Trophoblast cell (in vitro differentiated cells and primary cell): ENCODE measurements at regions not wholly inside any gene's neighbourhood (a gene's known extent, or its start where the extent isn't known, plus 50 kb on each side); places are given as distances from the start of the nearest gene placed in this dataset.

ENCODE experiments used
- DNase-seq, 2 donors: peaks; one replicate each; pipeline ENCODE4 v3.0.0-alpha.2; 2016
- H2AFZ ChIP-seq: 2 replicates; pipeline ENCODE4 v1.6.1; 2013; ENCODE audit warnings: low read length, moderate library complexity, mild to moderate bottlenecking; ENCODE audit not compliant: insufficient read depth, poor library complexity
- H2AK5ac ChIP-seq: 2 replicates; pipeline ENCODE4 v1.6.1; 2013; ENCODE audit warnings: mild to moderate bottlenecking, low read length
- H2BK120ac ChIP-seq: 2 replicates; pipeline ENCODE4 v1.6.1; 2013; ENCODE audit warnings: low read length, mild to moderate bottlenecking, moderate library complexity; ENCODE audit not compliant: insufficient read depth, poor library complexity
- H2BK12ac ChIP-seq: 2 replicates; pipeline ENCODE4 v1.6.1; 2013; ENCODE audit warnings: mild to moderate bottlenecking, low read length, moderate library complexity
- H2BK5ac ChIP-seq: 2 replicates; pipeline ENCODE4 v1.6.1; 2013; ENCODE audit warnings: low read length, low read depth, moderate library complexity, mild to moderate bottlenecking; ENCODE audit not compliant: poor library complexity
- H3K14ac ChIP-seq: 2 replicates; pipeline ENCODE4 v1.6.1; 2013; ENCODE audit warnings: mild to moderate bottlenecking, low read length
- H3K18ac ChIP-seq: 2 replicates; pipeline ENCODE4 v1.6.1; 2013; ENCODE audit warnings: mild to moderate bottlenecking, low read length
- H3K23ac ChIP-seq: 2 replicates; pipeline ENCODE4 v1.6.1; 2013; ENCODE audit warnings: low read length
- H3K27ac ChIP-seq: 2 replicates; pipeline ENCODE4 v1.5.1; 2013; ENCODE audit warnings: low read depth, mild to moderate bottlenecking, inconsistent platforms, low read length, moderate library complexity
- H3K27me3 ChIP-seq: 2 replicates; pipeline ENCODE4 v1.6.1; 2013; ENCODE audit warnings: inconsistent platforms, mild to moderate bottlenecking, low read length, moderate library complexity; ENCODE audit not compliant: insufficient read depth
- H3K36me3 ChIP-seq, 2 experiments: 1 replicate in 1 of 2; 2 replicates in 1 of 2; pipeline ENCODE4 v1.6.1; 2013; ENCODE audit warnings: low read length in 2 of 2, mild to moderate bottlenecking in 2 of 2, moderate library complexity in 1 of 2; ENCODE audit not compliant: insufficient read depth in 2 of 2, control insufficient read depth in 1 of 2
- H3K4ac ChIP-seq: 2 replicates; pipeline ENCODE4 v1.6.1; 2013; ENCODE audit warnings: low read depth, mild to moderate bottlenecking, low read length, moderate library complexity
- H3K4me1 ChIP-seq, 2 experiments: 1 replicate in 1 of 2; 2 replicates in 1 of 2; pipeline ENCODE4 v1.6.1; 2013; ENCODE audit warnings: low read length in 2 of 2, mild to moderate bottlenecking in 2 of 2, moderate library complexity in 1 of 2; ENCODE audit not compliant: insufficient read depth in 2 of 2, control insufficient read depth in 1 of 2
- H3K4me2 ChIP-seq: 2 replicates; pipeline ENCODE4 v1.6.1; 2013; ENCODE audit warnings: inconsistent platforms, mild to moderate bottlenecking, low read length, moderate library complexity
- H3K4me3 ChIP-seq: 2 replicates; pipeline ENCODE4 v1.5.1; 2013; ENCODE audit warnings: mild to moderate bottlenecking, low read depth, low read length, inconsistent platforms
- H3K79me1 ChIP-seq: one replicate; pipeline ENCODE4 v1.6.1; 2013; ENCODE audit warnings: low read length
- H3K79me2 ChIP-seq: 2 replicates; pipeline ENCODE4 v1.6.1; 2013; ENCODE audit warnings: low read length, mild to moderate bottlenecking; ENCODE audit not compliant: control insufficient read depth, insufficient read depth, poor library complexity
- H3K9ac ChIP-seq: 2 replicates; pipeline ENCODE4 v1.6.1; 2013; ENCODE audit warnings: mild to moderate bottlenecking, low read length
- H3K9me3 ChIP-seq: 2 replicates; pipeline ENCODE4 v1.6.1; 2013; ENCODE audit warnings: low read depth, mild to moderate bottlenecking, control low read depth, inconsistent platforms, low read length; ENCODE audit not compliant: insufficient read depth
- H4K12ac ChIP-seq: 2 replicates; pipeline ENCODE4 v1.6.1; 2013; ENCODE audit warnings: low read depth, mild to moderate bottlenecking, low read length, moderate library complexity
- H4K8ac ChIP-seq: 2 replicates; pipeline ENCODE4 v1.6.1; 2013; ENCODE audit warnings: low read depth, mild to moderate bottlenecking, low read length, moderate library complexity
- H4K91ac ChIP-seq: one replicate; pipeline ENCODE4 v1.6.1; 2013; ENCODE audit warnings: low read depth, mild to moderate bottlenecking, low read length, moderate library complexity
- WGBS: extraction: QIAGEN DNeasy Blood & Tissue Kit; methylation state at CpG from one replicate; pipeline ENCODE4 v1.1.7; 2013; ENCODE audit warnings: missing lambda C conversion rate; ENCODE audit not compliant: insufficient read length, insufficient coverage; ENCODE audit errors: extremely low coverage; 5-methylcytosine and 5-hydroxymethylcytosine counted together

GRCh38 chrX:125641405-125641804 is 321.7 kb downstream of the TEX13C start:
- H3K79me2 ChIP-seq = no peaks in the 10 kb centered on the region
- no peak overlapping the region for H4K8ac ChIP-seq
- H3K27me3 ChIP-seq = no peaks in the 10 kb centered on the region
- H3K14ac ChIP-seq = no peak overlapping the region
- DNase-seq = no peak
- H4K91ac ChIP-seq = no peak overlapping the region
- H3K79me1 ChIP-seq = no peaks in the 10 kb centered on the region
- no CpG with 5 or more reads among the region's 1 CpG for WGBS
- H2AFZ ChIP-seq = no peak overlapping the region
- no peak overlapping the region for H3K4me2 ChIP-seq
- no peaks in the 10 kb centered on the region for H3K36me3 ChIP-seq
- H3K9ac ChIP-seq = no peak overlapping the region
- H3K18ac ChIP-seq = no peak overlapping the region
- H3K4me1 ChIP-seq = no peaks in the 10 kb centered on the region
- no peak overlapping the region for H2BK120ac ChIP-seq
- H2AK5ac ChIP-seq = no peak overlapping the region
- H4K12ac ChIP-seq = no peak overlapping the region
- H3K4ac ChIP-seq = no peak overlapping the region
- H2BK5ac ChIP-seq = no peak overlapping the region
- H3K23ac ChIP-seq = no peak overlapping the region
- no peak overlapping the region for H3K27ac ChIP-seq
- H3K9me3 ChIP-seq = no peaks in the 10 kb centered on the region
- no peak overlapping the region for H2BK12ac ChIP-seq
- no peak overlapping the region for H3K4me3 ChIP-seq

- Histone ChIP-seq H4K91ac (no peak overlapping the region), H2AK5ac (no peak overlapping the region), H3K27ac (no peak overlapping the region), H4K8ac (no peak overlapping the region), H2BK12ac (no peak overlapping the region), H3K79me1 (no peaks in the 10 kb centered on the region), H3K23ac (no peak overlapping the region), H3K9me3 (no peaks in the 10 kb centered on the region), H3K4me1 (no peaks in the 10 kb centered on the region), H3K79me2 (no peaks in the 10 kb centered on the region), H3K27me3 (no peaks in the 10 kb centered on the region), H3K14ac (no peak overlapping the region), H3K18ac (no peak overlapping the region), H3K9ac (no peak overlapping the region), H3K4ac (no peak overlapping the region), H2AFZ (no peak overlapping the region), H2BK120ac (no peak overlapping the region), H2BK5ac (no peak overlapping the region), H3K4me2 (no peak overlapping the region), H3K36me3 (no peaks in the 10 kb centered on the region), H4K12ac (no peak overlapping the region), H3K4me3 (no peak overlapping the region)
- WGBS = no CpG with 5 or more reads among the region's 2 CpGs
- DNase-seq = peak in 1 of 2 donors; percentile 17
These were observed 326.5 kb downstream of the TEX13C start for GRCh38 chrX:125646195-125646594.

GRCh38 chrX:125651426-125651825 is 331.8 kb downstream of the TEX13C start:
- Histone ChIP-seq H4K8ac (no peak overlapping the region), H2BK120ac (no peak overlapping the region), H4K91ac (no peak overlapping the region), H3K18ac (no peak overlapping the region), H3K36me3 (no peaks in the 10 kb centered on the region), H2AK5ac (no peak overlapping the region), H3K79me1 (no peaks in the 10 kb centered on the region), H3K4ac (no peak overlapping the region), H3K23ac (no peak overlapping the region), H3K4me1 (no peaks in the 10 kb centered on the region), H4K12ac (no peak overlapping the region), H3K27me3 (no peaks in the 10 kb centered on the region), H3K14ac (no peak overlapping the region), H3K4me3 (no peak overlapping the region), H3K9ac (no peak overlapping the region), H2BK12ac (no peak overlapping the region), H3K79me2 (no peaks in the 10 kb centered on the region), H2BK5ac (no peak overlapping the region), H3K9me3 (no peaks in the 10 kb centered on the region), H3K27ac (no peak overlapping the region), H3K4me2 (no peak overlapping the region), H2AFZ (no peak overlapping the region)
- no CpG with 5 or more reads among the region's 1 CpG for WGBS
- peak in 1 of 2 donors; percentile 3 for DNase-seq

- no peak overlapping the region for H3K23ac ChIP-seq
- no peak overlapping the region for H3K4me3 ChIP-seq
- no peaks in the 10 kb centered on the region for H3K9me3 ChIP-seq
- H3K4me1 ChIP-seq = no peaks in the 10 kb centered on the region
- H3K79me2 ChIP-seq = no peaks in the 10 kb centered on the region
- no peak overlapping the region for H2BK5ac ChIP-seq
- H4K91ac ChIP-seq = no peak overlapping the region
- no peak overlapping the region for H2AK5ac ChIP-seq
- WGBS = no CpG with 5 or more reads among the region's 2 CpGs
- no peak overlapping the region for H4K12ac ChIP-seq
- H3K4me2 ChIP-seq = no peak overlapping the region
- no peak overlapping the region for H2AFZ ChIP-seq
- H3K18ac ChIP-seq = no peak overlapping the region
- H3K9ac ChIP-seq = no peak overlapping the region
- H3K27ac ChIP-seq = no peak overlapping the region
- no peak overlapping the region for H3K4ac ChIP-seq
- DNase-seq = no peak
- H3K36me3 ChIP-seq = no peaks in the 10 kb centered on the region
- H3K79me1 ChIP-seq = no peaks in the 10 kb centered on the region
- H3K27me3 ChIP-seq = no peaks in the 10 kb centered on the region
- H4K8ac ChIP-seq = no peak overlapping the region
- H3K14ac ChIP-seq = no peak overlapping the region
- H2BK12ac ChIP-seq = no peak overlapping the region
- no peak overlapping the region for H2BK120ac ChIP-seq
These were observed 334.8 kb downstream of the TEX13C start for GRCh38 chrX:125654501-125654900.
